SK-N-SH treated with all-trans-retinoic acid at 6 μM for 48 hours (cell line): ENCODE measurements at regions not wholly inside any gene's neighbourhood (a gene's known extent, or its start where the extent isn't known, plus 50 kb on each side); places are given as distances from the start of the nearest gene placed in this dataset.

ENCODE experiments used
- ATAC-seq: fragments of 200-7000 bp; cut with Tn5 transposase; 3 replicates; pipeline ENCODE4 v1.9.1; 2020; ENCODE audit warnings: mild to moderate bottlenecking, moderate library complexity
- BACH2 ChIP-seq: fragments of 250-450 bp; sonication (Bioruptor Pico); IDR thresholded peaks from 2 replicates; pipeline ENCODE4 v1.9.0; 2021; ENCODE audit warnings: mild to moderate bottlenecking, borderline replicate concordance
- CREB5 ChIP-seq: fragments of 250-450 bp; sonication (Bioruptor Pico); IDR thresholded peaks from 2 replicates; pipeline ENCODE4 v1.5.1; 2020; ENCODE audit warnings: low read depth, mild to moderate bottlenecking, moderate library complexity
- CSDC2 ChIP-seq: fragments of 250-450 bp; sonication (Bioruptor Pico); IDR thresholded peaks from 2 replicates; pipeline ENCODE4 v1.5.0; 2020; ENCODE audit warnings: mild to moderate bottlenecking, moderate library complexity
- CSRNP3 ChIP-seq: fragments of 250-450 bp; sonication (Bioruptor Pico); IDR thresholded peaks from 2 replicates; pipeline ENCODE4 v1.5.1; 2021; ENCODE audit warnings: mild to moderate bottlenecking, moderate library complexity
- ESRRG ChIP-seq: fragments of 250-450 bp; sonication (Bioruptor Pico); IDR thresholded peaks from 2 replicates; pipeline ENCODE4 v1.6.1; 2021; ENCODE audit warnings: mild to moderate bottlenecking
- GLIS3 ChIP-seq: fragments of 250-450 bp; sonication (Bioruptor Pico); IDR thresholded peaks from 2 replicates; pipeline ENCODE4 v1.5.0; 2020; ENCODE audit warnings: mild to moderate bottlenecking, moderate library complexity
- PATZ1 ChIP-seq: fragments of 250-450 bp; sonication (Bioruptor Pico); IDR thresholded peaks from 2 replicates; pipeline ENCODE4 v1.8.0; 2020; ENCODE audit warnings: mild to moderate bottlenecking, moderate library complexity, borderline replicate concordance
- POU6F1 ChIP-seq: fragments of 250-450 bp; sonication (Bioruptor Pico); IDR thresholded peaks from 2 replicates; pipeline ENCODE4 v1.8.0; 2021; ENCODE audit warnings: low read depth, mild to moderate bottlenecking, moderate library complexity, borderline replicate concordance
- PPARA ChIP-seq: fragments of 250-450 bp; sonication (Bioruptor Pico); IDR thresholded peaks from 2 replicates; pipeline ENCODE4 v1.5.0; 2020; ENCODE audit warnings: mild to moderate bottlenecking, borderline replicate concordance
- RARB ChIP-seq: fragments of 250-450 bp; sonication (Bioruptor Pico); IDR thresholded peaks from 2 replicates; pipeline ENCODE4 v1.8.0; 2021; ENCODE audit warnings: mild to moderate bottlenecking, moderate library complexity
- SNAI2 ChIP-seq: fragments of 250-450 bp; sonication (Bioruptor Pico); IDR thresholded peaks from 2 replicates; pipeline ENCODE4 v1.5.0; 2020; ENCODE audit warnings: mild to moderate bottlenecking, moderate library complexity
- TOX ChIP-seq: fragments of 250-450 bp; sonication (Bioruptor Pico); IDR thresholded peaks from 2 replicates; pipeline ENCODE4 v1.8.0; 2021; ENCODE audit warnings: mild to moderate bottlenecking, moderate library complexity, borderline replicate concordance
- TSHZ2 ChIP-seq: fragments of 250-450 bp; sonication (Bioruptor Pico); IDR thresholded peaks from 2 replicates; pipeline ENCODE4 v1.5.0; 2020; ENCODE audit warnings: mild to moderate bottlenecking, moderate library complexity
- ZC3H10 ChIP-seq: fragments of 250-450 bp; sonication (Bioruptor Pico); IDR thresholded peaks from 2 replicates; pipeline ENCODE4 v1.5.1; 2021; ENCODE audit warnings: mild to moderate bottlenecking, moderate library complexity
- ZFP3 ChIP-seq: fragments of 250-450 bp; sonication (Bioruptor Pico); IDR thresholded peaks from 2 replicates; pipeline ENCODE4 v1.5.0; 2020; ENCODE audit warnings: mild to moderate bottlenecking, moderate library complexity
- ZFP30 ChIP-seq: fragments of 450-650 bp; formaldehyde crosslinking; IDR thresholded peaks from 2 replicates; pipeline ENCODE4 v1.5.0; 2022; ENCODE audit warnings: mild to moderate bottlenecking, moderate library complexity
- ZNF70 ChIP-seq: fragments of 450-650 bp; formaldehyde crosslinking; IDR thresholded peaks from 2 replicates; pipeline ENCODE4 v1.5.0; 2020; ENCODE audit warnings: mild to moderate bottlenecking, moderate library complexity

GRCh38 chr1:241413974-241414373 lies 57.0 kb upstream of the RGS7 start:
- no peak for ATAC-seq
- TF ChIP-seq CREB5 (CRISPR knock-in tag) (no peak), PPARA (CRISPR knock-in tag) (no peak), ZNF70 (CRISPR knock-in tag) (no peak), RARB (CRISPR knock-in tag) (no peak), BACH2 (CRISPR knock-in tag) (no peak), CSDC2 (CRISPR knock-in tag) (no peak), ZFP30 (CRISPR knock-in tag) (no peak), TSHZ2 (CRISPR knock-in tag) (no peak), SNAI2 (CRISPR knock-in tag) (no peak)
- TF ChIP-seq, all 23 proteins: peak for 0

GRCh38 chr1:241413386-241413785 lies 56.4 kb upstream of the RGS7 start:
- no peak; the same call in 1 of the 3 replicates for ATAC-seq
- TF ChIP-seq RARB (CRISPR knock-in tag) (no peak), POU6F1 (CRISPR knock-in tag) (no peak), ZC3H10 (CRISPR knock-in tag) (no peak), PPARA (CRISPR knock-in tag) (no peak), CSDC2 (CRISPR knock-in tag) (no peak), CREB5 (CRISPR knock-in tag) (no peak), TOX (no peak), CSRNP3 (CRISPR knock-in tag) (no peak), ESRRG (no peak), ZFP30 (CRISPR knock-in tag) (no peak), PATZ1 (CRISPR knock-in tag) (no peak), ZNF70 (CRISPR knock-in tag) (no peak), GLIS3 (CRISPR knock-in tag) (no peak), BACH2 (CRISPR knock-in tag) (no peak)

- no peak for ATAC-seq
- TF ChIP-seq RARB (CRISPR knock-in tag) (no peak), CSRNP3 (CRISPR knock-in tag) (no peak), ZNF70 (CRISPR knock-in tag) (no peak), TOX (no peak), ZFP3 (CRISPR knock-in tag) (no peak)
Measured at GRCh38 chr1:241412646-241413045, 55.6 kb upstream of the RGS7 start.
